C4-2B (cell line): ENCODE measurements at regions not wholly inside any gene's neighbourhood (a gene's known extent, or its start where the extent isn't known, plus 50 kb on each side); places are given as distances from the start of the nearest gene placed in this dataset.

Source experiments
- ZFX ChIP-seq: fragments of 450-650 bp; IDR thresholded peaks from 2 replicates; pipeline ENCODE4 v1.6.1; 2017
- TF ChIP-seq, protein P1 (sequence below): fragments of 450-650 bp; conservative IDR thresholded peaks from 2 replicates; pipeline ENCODE4 v1.5.1; 2017; ENCODE audit warnings: mild to moderate bottlenecking

DNA sequence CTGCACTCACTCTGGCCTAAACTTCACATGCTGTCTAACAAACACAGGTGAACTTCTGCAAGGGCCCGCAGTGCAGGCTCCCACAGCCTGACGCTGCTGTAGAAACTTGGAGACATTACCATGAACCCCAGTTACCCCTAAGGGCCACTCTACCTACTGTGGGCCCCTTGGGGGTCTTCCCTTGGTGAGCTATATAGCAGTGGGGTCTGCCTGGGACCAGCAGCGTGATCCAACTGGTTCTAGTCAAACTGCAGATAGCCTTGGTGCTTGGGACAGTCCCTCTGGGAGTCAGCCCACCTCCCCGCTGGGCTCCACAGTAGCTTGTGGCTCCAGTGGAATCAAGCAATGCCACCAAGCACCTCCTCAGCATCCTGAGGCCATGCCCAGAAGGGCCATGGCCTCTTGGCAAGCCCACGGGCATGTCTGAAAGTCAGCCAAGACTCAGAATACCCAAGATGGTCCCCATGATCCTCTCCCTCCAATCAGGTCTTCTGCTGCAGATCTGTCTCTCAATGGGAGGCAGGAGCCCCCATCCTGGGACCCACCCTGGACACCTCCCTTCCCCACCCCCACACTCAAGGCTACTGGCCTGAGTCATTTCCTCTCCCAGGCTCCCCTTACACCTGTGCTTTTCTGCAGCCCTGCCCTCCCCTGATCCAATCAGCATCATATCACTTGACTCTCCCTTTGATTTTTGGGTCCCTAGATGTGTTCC, 230.0 kb upstream of the IRX1 start:
- TF ChIP-seq, protein P1, sequence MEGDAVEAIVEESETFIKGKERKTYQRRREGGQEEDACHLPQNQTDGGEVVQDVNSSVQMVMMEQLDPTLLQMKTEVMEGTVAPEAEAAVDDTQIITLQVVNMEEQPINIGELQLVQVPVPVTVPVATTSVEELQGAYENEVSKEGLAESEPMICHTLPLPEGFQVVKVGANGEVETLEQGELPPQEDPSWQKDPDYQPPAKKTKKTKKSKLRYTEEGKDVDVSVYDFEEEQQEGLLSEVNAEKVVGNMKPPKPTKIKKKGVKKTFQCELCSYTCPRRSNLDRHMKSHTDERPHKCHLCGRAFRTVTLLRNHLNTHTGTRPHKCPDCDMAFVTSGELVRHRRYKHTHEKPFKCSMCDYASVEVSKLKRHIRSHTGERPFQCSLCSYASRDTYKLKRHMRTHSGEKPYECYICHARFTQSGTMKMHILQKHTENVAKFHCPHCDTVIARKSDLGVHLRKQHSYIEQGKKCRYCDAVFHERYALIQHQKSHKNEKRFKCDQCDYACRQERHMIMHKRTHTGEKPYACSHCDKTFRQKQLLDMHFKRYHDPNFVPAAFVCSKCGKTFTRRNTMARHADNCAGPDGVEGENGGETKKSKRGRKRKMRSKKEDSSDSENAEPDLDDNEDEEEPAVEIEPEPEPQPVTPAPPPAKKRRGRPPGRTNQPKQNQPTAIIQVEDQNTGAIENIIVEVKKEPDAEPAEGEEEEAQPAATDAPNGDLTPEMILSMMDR = no peak
- no peak for TF ChIP-seq ZFX
